Umbilical cord (tissue), 1 donor: ENCODE measurements at regions not wholly inside any gene's neighbourhood (a gene's known extent, or its start where the extent isn't known, plus 50 kb on each side); places are given as distances from the start of the nearest gene placed in this dataset.
"Not testable (repeated sequence)": the region's sequence is repeated elsewhere in the genome, so short reads cannot be mapped to it uniquely, and the experiment has no call there.

Experiments
- DNase-seq: peaks from one replicate; pipeline ENCODE4 v3.0.0-alpha.2; 2015; ENCODE audit warnings: low spot score

- no peak for DNase-seq
Measured at GRCh38 chr3:43838009-43838758, 147.4 kb downstream of the ABHD5 start.

- DNase-seq: no peak
Measured at GRCh38 chr3:43838877-43839276, 148.1 kb downstream of the ABHD5 start.

GRCh38 chr3:43843386-43843785 lies 152.6 kb downstream of the ABHD5 start:
- no peak for DNase-seq

DNA sequence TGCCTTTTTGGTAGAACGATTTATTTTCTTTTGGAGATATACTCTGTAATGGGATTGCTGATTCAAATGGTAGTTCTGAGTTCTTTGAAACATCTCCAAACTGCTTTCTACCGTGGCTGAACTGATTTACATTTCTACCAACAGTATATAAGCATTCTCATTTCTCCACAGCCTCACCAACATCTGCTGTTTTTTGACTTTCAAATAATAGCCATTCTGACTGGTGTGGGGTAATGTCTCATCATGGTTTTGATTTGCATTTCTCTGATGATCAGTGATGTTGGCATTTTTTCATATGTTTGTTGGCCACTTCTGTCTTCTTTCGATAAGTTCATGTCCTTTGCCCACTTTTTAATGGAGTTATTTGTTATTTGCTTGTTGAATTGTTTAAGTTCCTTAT lies 154.0 kb downstream of the ABHD5 start:
- DNase-seq: no peak

GRCh38 chr3:43845553-43845952 lies 154.8 kb downstream of the ABHD5 start:
- not testable (repeated sequence) for DNase-seq

DNA sequence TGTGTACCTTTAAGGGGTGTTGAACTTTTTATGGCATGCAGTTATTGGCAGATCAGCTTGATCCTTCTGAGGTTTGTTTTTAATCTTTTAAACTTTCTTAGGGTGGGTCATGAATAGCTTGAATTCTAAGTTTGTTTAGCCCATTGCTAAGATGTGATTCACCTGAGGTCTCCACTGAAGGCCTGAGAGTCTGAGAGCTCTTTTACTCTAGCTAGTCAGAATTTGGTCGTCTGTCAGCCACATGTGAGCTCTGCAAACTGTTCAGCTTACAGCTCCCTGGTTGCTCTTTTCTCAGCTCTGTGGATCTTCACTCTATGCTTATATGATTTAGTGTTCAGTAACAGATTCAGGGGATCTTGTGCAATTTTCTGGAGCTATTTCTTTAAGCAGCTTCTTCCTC lies 161.3 kb downstream of the ABHD5 start:
- DNase-seq: no peak

DNA sequence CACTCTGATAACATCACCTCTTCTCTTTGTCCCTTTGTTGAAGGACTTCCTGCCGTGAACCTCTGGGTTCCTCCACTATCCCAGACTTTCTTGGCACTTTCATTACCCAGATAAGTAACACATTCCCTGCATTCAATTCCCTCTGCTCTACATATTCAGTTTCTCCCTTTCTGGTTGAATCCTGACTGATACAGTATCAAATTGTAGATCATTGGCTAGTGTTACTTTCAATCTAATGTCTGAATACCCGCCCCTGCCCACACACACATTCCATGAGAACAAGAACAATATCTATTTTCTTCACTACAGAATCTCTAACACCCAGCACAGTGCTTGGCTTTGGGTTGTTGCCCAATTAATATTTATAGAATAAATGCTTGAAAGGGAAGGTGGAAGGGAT lies 163.5 kb downstream of the ABHD5 start:
- DNase-seq: no peak

DNA sequence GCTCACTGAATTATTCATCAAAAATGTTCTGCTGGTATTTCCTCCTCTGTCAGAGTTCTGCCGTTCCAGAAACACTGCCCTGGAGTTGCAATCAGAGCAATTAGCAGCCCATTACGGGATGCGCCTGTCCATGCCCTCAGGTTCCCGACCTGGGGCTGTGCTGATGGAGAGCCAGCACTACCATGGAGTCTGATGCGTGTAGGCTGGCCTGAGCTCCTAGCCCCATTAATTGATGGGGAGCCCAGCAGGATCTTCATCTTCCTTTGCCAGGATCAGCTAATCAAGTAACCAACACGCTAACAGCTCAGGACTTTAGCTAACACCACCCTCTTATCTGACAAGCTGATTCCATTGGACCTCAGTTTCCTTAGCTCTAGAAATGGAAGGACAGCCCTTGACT lies 164.2 kb downstream of the ABHD5 start:
- no peak for DNase-seq

GRCh38 chr3:43855674-43856299 lies 165.0 kb downstream of the ABHD5 start:
- peak; percentile 53 for DNase-seq

DNA sequence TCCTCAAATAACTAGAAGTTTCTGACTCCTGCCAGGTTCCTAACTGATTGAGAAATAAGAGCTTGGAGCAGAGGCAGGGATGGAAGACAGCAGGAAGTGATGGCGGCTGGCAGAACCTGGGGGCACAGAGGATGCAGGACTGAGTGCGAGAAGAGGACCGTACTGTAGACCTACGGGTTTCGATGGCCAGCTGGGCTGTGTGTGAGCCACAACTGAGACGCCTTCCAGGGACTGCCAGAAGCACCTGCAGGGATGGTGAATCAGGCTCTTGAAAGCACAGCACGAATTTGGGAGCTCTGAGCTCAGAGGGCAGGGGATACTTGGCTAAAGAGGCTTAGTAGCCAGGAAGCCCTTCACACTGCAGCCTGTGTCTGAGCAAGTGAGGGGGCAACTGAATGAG lies 165.6 kb downstream of the ABHD5 start:
- no peak for DNase-seq

- DNase-seq: no peak
Measured at GRCh38 chr3:43856761-43857160, 166.0 kb downstream of the ABHD5 start.

GRCh38 chr3:43857361-43858293 lies 166.9 kb downstream of the ABHD5 start:
- no peak for DNase-seq

GRCh38 chr3:43858294-43858701 lies 167.6 kb downstream of the ABHD5 start:
- no peak for DNase-seq

- DNase-seq: no peak
Measured at GRCh38 chr3:43859766-43860165, 169.0 kb downstream of the ABHD5 start.

DNA sequence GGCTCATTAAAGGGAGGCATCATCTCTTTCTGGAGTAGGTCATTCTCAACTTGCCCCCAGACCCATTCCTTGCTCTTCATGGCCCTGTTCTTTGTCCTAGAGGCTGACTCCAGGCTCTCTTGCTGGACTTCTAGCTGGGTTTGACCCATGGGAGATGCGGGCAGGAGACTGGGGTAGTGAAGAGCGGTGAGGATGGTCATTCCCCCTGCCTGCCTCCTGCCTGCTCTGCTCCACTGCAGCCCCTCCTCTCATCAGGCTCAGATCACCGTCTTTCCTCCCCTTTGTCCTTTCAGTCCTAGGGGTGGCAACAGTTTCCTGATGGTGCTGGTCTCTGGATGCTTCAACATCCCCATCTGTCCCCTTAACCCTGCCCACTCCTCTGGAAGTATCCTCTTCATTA lies 170.9 kb downstream of the ABHD5 start:
- DNase-seq: no peak

- DNase-seq: no peak
Measured at GRCh38 chr3:43862470-43862869, 171.7 kb downstream of the ABHD5 start.

GRCh38 chr3:43862992-43863805 lies 172.5 kb downstream of the ABHD5 start:
- DNase-seq: no peak

GRCh38 chr3:43863966-43864933 lies 173.5 kb downstream of the ABHD5 start:
- no peak for DNase-seq

DNA sequence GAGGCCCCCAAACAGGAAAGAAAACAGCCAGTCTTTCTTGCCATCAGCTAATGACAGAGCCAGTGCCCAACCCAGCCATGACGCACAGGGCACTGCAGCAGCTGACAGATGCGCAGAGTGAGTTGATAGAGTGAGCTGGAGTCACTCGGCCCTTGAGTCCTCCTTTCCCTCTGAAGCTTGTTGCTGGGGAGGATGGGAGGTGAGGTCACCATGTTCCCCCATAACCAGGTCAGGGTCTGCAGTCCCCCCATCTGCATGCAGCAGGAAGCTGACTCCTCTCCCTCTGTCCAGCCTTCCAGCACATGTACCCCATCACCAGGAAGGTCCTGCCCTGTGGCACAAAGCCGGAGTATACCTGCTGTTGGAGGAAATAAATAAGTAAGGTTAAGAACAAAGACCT lies 174.6 kb downstream of the ABHD5 start:
- no peak for DNase-seq

- DNase-seq: no peak
Measured at GRCh38 chr3:43865887-43866528, 175.3 kb downstream of the ABHD5 start.
